Thoracic aorta (tissue), 2 donors: ENCODE measurements at regions not wholly inside any gene's neighbourhood (a gene's known extent, or its start where the extent isn't known, plus 50 kb on each side); places are given as distances from the start of the nearest gene placed in this dataset.

Experiments used
- ATAC-seq: fragments of 150-250 bp; one replicate; pipeline ENCODE4 v1.8.0; 2017; ENCODE audit warnings: low read depth; ENCODE audit not compliant: insufficient number of reproducible peaks, low FRiP score
- DNase-seq: peaks from one replicate; pipeline ENCODE4 v3.0.0-alpha.2; 2020; ENCODE audit warnings: low spot score
- H3K27ac ChIP-seq, 2 donors: fragments of 200-600 bp; sonication (generic); 1 replicate in 1 of 2; 2 replicates in 1 of 2; pipeline ENCODE4 v1.5.1; 2016; ENCODE audit warnings: mild to moderate bottlenecking in 2 of 2, moderate library complexity in 2 of 2
- H3K27me3 ChIP-seq: fragments of 200-600 bp; sonication (generic); replicated peaks from 2 replicates; pipeline ENCODE4 v1.6.0; 2016; ENCODE audit warnings: mild to moderate bottlenecking; ENCODE audit not compliant: insufficient read depth
- H3K36me3 ChIP-seq: fragments of 200-600 bp; sonication (generic); one replicate; pipeline ENCODE4 v1.5.1; 2016
- H3K4me1 ChIP-seq, 2 donors: fragments of 200-600 bp; sonication (generic); 1 replicate in 1 of 2; 2 replicates in 1 of 2; pipeline versions ENCODE4 v1.5.1 to v1.6.0; 2016; ENCODE audit warnings: low read depth in 2 of 2, mild to moderate bottlenecking in 1 of 2; ENCODE audit not compliant: control insufficient read depth in 1 of 2
- H3K4me3 ChIP-seq: fragments of 200-600 bp; sonication (generic); 2 replicates; pipeline ENCODE4 v1.5.1; 2016; ENCODE audit warnings: mild to moderate bottlenecking
- H3K9me3 ChIP-seq: fragments of 200-600 bp; sonication (generic); 2 replicates; pipeline ENCODE4 v1.5.1; 2016
- CTCF ChIP-seq: fragments of 200-600 bp; sonication (generic); IDR thresholded peaks from one replicate; pipeline ENCODE4 v1.5.1; 2019; ENCODE audit warnings: antibody characterized with exemption

- Histone ChIP-seq H3K9me3 (no peaks in the 10 kb centered on the region), H3K27me3 (no peaks in the 10 kb centered on the region), H3K4me1 (no peaks in the 10 kb centered on the region), H3K27ac (no peak overlapping the region), H3K36me3 (no peaks in the 10 kb centered on the region), H3K4me3 (no peak overlapping the region)
- ATAC-seq (no peak), DNase-seq (no peak)
- no peak for TF ChIP-seq CTCF
Observed at GRCh38 chr1:94721240-94721639, 98.9 kb upstream of the SLC44A3 start.

DNA sequence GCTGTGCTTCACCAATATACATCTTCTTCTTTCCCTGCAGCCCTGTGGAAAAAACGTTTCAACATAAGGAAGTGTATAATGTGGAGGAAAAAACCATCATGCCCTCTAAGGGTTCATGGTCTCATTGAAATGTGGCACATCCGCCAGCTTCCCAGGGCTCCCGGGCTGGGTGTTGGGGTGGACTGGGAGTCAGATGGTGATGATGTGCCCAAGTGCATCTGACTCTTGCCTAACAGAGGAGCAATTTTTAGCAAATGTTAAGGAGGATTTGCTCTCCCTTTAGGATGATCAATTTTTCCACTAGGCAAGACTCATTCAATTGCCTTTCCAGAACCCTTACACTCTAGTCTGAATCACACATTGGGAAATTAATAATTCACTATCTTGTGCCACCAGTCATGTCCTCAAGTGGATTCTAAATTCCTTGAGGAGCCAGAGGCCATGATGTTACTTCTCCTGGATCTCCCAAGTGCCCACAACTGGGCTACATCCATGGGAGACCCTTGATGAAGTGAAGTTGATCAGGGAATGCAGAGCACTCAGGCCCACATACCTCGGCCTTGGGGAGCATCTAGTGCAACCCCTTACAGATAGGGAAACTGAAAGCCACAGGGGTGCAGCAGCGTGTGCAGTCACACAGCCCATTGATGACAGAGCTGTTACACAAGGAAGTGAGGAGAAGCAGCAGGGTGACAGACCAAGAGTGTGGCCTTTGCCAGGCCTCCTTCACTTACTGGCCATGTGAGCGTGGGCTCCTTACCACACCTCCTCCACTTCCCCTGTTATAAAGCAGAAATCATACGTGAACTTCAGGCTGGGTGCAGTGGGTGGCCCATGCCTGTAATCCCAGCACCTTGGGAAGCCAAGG is 100.0 kb upstream of the SLC44A3 start:
- Histone ChIP-seq H3K9me3 (no peaks in the 10 kb centered on the region), H3K36me3 (no peaks in the 10 kb centered on the region), H3K4me3 (no peak overlapping the region), H3K27ac (no peak overlapping the region), H3K27me3 (no peaks in the 10 kb centered on the region), H3K4me1 (no peaks in the 10 kb centered on the region)
- TF ChIP-seq CTCF = no peak
- DNase-seq (no peak), ATAC-seq (no peak)

GRCh38 chr1:94716965-94717364 is 103.2 kb upstream of the SLC44A3 start:
- ATAC-seq (no peak), DNase-seq (no peak)
- H3K36me3 ChIP-seq = no peaks in the 10 kb centered on the region
- no peak overlapping the region for H3K27ac ChIP-seq
- no peaks in the 10 kb centered on the region for H3K27me3 ChIP-seq
- H3K4me1 ChIP-seq = no peaks in the 10 kb centered on the region
- no peak for TF ChIP-seq CTCF
- no peaks in the 10 kb centered on the region for H3K9me3 ChIP-seq
- no peak overlapping the region for H3K4me3 ChIP-seq

DNA sequence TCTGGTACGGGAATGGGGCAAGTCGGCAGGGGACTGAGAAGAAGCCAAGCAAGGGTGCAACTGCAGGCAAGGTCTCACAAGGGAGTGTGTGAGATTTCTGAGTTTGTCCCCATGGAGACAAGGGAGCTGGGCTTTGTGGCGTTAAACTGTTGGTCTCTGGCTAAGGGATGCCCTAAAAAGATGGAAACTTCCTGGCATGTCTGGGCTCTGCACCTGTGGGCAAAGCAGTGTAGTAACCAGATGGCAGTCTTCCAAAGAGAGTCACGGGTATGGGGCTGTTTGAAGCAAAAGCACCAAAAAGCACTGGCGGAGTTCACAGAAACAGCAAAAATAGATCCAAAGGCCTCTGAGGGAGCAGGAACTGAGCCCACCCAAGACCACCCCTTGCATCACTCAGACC is 104.8 kb upstream of the SLC44A3 start:
- Histone ChIP-seq H3K27me3 (no peaks in the 10 kb centered on the region), H3K4me3 (no peak overlapping the region), H3K27ac (no peak overlapping the region), H3K9me3 (no peaks in the 10 kb centered on the region), H3K4me1 (no peaks in the 10 kb centered on the region), H3K36me3 (no peaks in the 10 kb centered on the region)
- no peak for TF ChIP-seq CTCF
- DNase-seq (no peak), ATAC-seq (no peak)

DNA sequence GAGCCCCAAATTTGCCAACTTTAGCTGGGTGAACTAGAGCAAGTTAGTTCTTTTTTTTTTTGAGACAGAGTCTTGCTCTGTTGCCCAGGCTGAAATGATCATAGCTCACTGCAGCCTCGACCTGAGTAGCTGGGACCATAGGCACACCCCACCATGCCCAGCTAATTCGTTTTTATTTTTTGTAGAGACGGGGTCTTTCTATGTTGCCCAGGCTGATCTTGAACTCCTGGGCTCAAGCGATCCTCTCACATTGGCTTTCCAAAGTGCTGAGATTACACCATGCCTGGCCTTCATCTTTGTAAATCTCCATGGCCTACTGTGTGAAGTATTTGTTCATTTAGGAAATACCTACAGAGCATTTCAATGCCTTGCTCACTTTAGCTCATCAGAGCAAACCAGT is 105.6 kb upstream of the SLC44A3 start:
- no peak overlapping the region for H3K4me3 ChIP-seq
- TF ChIP-seq CTCF = no peak
- no peak for DNase-seq
- no peaks in the 10 kb centered on the region for H3K9me3 ChIP-seq
- no peaks in the 10 kb centered on the region for H3K36me3 ChIP-seq
- no peaks in the 10 kb centered on the region for H3K4me1 ChIP-seq
- no peak for ATAC-seq
- H3K27me3 ChIP-seq = no peaks in the 10 kb centered on the region
- H3K27ac ChIP-seq = no peak overlapping the region
